Renal cortex interstitium (tissue), 11 donors: ENCODE measurements at regions not wholly inside any gene's neighbourhood (a gene's known extent, or its start where the extent isn't known, plus 50 kb on each side); places are given as distances from the start of the nearest gene placed in this dataset.
A peak's percentile ranks its signal among the peaks of the same experiment; 100 is the strongest.
"Not testable (repeated sequence)": the region's sequence is repeated elsewhere in the genome, so short reads cannot be mapped to it uniquely, and the experiment has no call there.

ENCODE experiments used
- DNase-seq, 11 donors: peaks; one replicate each; pipeline ENCODE4 v3.0.0-alpha.2; 2013; ENCODE audit warnings: low read depth in 9 of 11, low spot score in 4 of 11; ENCODE audit errors: extremely low read depth in 1 of 11

GRCh38 chr2:57677296-57677695 is 369.3 kb upstream of the VRK2 start:
- no peak for DNase-seq

- no peak for DNase-seq
These were observed 365.0 kb upstream of the VRK2 start for GRCh38 chr2:57681650-57682049.

- DNase-seq, result no peak
These were observed 361.6 kb upstream of the VRK2 start for GRCh38 chr2:57685032-57685431.

- no peak for DNase-seq
These were observed 354.2 kb upstream of the VRK2 start for GRCh38 chr2:57692395-57692794.

GRCh38 chr2:57693177-57693576 is 353.4 kb upstream of the VRK2 start:
- no peak for DNase-seq

- no peak for DNase-seq
These were observed 352.6 kb upstream of the VRK2 start for GRCh38 chr2:57693965-57694364.

- no peak for DNase-seq
These were observed 350.6 kb upstream of the VRK2 start for GRCh38 chr2:57696016-57696415.

GRCh38 chr2:57698392-57698791 is 348.2 kb upstream of the VRK2 start:
- DNase-seq, result no peak

- DNase-seq, result no peak
These were observed 347.6 kb upstream of the VRK2 start for GRCh38 chr2:57698935-57699449.

GRCh38 chr2:57701391-57701791 is 345.2 kb upstream of the VRK2 start:
- no peak for DNase-seq

GRCh38 chr2:57703407-57703806 is 343.2 kb upstream of the VRK2 start:
- no peak for DNase-seq

- not testable (repeated sequence) for DNase-seq
These were observed 338.8 kb upstream of the VRK2 start for GRCh38 chr2:57707794-57708193.

- DNase-seq, result no peak
These were observed 334.6 kb upstream of the VRK2 start for GRCh38 chr2:57711991-57712390.

GRCh38 chr2:57720728-57721627 is 325.6 kb upstream of the VRK2 start:
- peak; percentile 19 to 44 (median 31) for DNase-seq

GRCh38 chr2:57725337-57725947 is 321.2 kb upstream of the VRK2 start:
- no peak for DNase-seq

GRCh38 chr2:57726294-57726693 is 320.3 kb upstream of the VRK2 start:
- no peak for DNase-seq

- no peak for DNase-seq
These were observed 317.9 kb upstream of the VRK2 start for GRCh38 chr2:57728691-57729090.

GRCh38 chr2:57733956-57734355 is 312.6 kb upstream of the VRK2 start:
- DNase-seq, result no peak

GRCh38 chr2:57740891-57741290 is 305.7 kb upstream of the VRK2 start:
- no peak for DNase-seq

GRCh38 chr2:57753636-57754035 is 293.0 kb upstream of the VRK2 start:
- no peak for DNase-seq
